Embryonic facial prominence (tissue), 1 donor: ENCODE measurements at regions not wholly inside any gene's neighbourhood (a gene's known extent, or its start where the extent isn't known, plus 50 kb on each side); places are given as distances from the start of the nearest gene placed in this dataset.

ENCODE experiments used
- DNase-seq: peaks from one replicate; pipeline ENCODE4 v3.0.0-alpha.2; 2016; ENCODE audit errors: extremely low spot score

DNA sequence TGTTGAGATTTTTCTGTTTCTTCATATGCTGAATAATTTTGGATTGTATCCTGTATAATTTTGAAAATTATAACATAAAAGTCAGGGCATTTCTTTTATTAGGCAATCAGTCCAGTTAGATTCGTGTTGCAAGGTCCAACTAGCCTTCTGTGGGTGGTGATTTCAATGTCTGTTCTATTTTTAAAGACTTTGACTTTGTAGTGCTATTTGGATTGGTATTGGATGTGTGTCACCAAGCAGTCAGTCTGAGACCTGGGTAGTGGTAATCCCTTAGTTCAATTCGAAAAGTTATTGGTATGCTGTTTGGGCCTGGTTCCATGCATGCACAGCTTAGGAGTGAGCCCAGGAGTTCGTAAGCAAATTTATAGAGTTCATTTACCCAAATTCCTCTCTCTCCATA is 82.2 kb downstream of the EPDR1 start:
- DNase-seq: no peak

DNA sequence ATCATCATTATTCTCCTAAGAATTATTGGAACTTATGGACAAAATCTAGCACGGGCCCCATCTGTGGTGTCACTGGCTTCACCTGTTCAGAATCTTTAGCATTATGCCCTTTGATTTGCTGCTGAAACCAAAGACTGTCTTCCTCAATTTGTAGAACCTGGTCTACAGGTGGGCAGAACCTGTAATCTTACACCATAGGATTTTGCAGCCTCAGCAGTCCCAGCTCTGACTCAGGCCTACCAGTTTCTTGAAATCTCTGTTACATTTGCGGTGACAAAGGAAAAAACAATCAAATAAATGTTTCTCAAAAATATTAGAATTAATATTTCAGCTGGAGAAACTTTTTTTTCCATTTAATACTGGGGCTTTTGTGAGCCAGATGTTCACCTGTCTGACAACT is 86.1 kb downstream of the EPDR1 start:
- no peak for DNase-seq

DNA sequence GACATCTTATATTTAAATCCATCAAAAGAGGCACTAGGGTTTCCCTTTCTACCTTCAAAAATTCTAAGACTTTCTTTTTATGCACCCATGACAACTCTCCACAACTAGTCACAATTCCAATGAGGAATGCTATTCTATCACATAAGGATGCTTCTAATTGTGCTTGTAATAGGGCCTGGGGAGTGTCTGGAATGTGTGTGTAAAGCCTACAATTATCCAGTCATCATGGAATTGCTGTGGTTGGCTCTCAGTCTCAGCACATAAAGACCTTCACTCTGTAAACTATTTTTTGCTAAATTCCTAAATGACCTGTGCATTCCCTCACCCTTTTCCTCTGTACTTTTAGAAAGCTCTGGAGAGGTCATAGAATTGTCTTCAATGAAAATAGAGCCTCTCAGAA is 86.7 kb downstream of the EPDR1 start:
- no peak for DNase-seq

DNA sequence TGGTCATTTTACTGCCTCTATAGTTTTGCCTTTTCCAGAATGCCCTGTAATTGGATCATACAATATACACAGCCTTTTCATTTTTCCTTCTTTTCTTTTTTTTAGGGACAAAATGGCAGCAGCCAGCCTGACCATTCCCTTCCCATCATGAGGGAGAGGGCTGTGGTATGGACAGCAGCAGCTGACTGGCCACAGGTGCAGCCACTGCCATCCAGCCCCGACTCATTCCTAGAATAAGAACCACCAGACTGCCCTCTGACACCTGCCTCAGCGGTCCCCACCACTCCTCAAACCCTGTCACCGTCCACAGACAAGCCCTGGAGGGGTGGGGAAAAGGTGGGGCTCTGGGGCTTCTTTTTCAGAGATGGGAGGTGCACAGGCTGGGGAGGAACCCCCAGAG is 92.8 kb downstream of the EPDR1 start:
- DNase-seq: no peak

DNA sequence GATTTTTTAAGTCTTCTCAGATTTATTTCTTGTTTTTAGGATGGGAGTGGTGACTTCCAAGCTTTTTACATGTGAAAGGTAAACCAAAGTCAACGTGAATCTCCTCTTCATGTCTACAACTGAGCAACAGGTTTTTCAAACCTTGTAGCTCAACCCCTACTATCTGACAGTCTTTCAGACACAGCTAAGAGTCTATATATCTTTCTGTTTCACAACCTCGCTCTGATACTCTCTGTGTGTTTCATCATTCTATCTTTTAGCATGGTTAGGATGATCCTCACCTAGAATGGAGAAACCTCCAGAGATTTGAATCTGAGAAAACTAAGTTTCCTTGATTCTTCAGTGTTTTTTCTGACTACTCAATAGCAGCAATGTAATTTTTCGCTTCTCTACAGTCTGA is 96.1 kb downstream of the EPDR1 start:
- no peak for DNase-seq

DNA sequence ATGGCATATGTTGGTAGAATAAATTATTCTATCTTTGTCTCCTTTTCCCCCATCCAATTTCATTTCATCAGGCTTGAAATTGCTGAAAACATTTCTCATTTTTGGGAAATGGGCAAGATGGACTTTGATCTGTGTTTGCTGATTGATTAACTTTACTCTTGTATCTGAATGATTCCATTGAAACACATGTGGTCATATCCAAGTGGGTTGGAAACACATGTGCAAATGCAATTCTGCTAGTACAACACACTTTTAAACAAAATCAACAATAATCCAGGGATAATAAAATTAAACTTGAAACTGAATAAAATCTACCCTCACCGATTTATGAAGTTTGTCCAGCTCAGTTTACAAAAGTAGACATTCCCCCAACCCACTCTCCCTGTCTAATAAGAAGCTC is 96.9 kb downstream of the EPDR1 start:
- no peak for DNase-seq

DNA sequence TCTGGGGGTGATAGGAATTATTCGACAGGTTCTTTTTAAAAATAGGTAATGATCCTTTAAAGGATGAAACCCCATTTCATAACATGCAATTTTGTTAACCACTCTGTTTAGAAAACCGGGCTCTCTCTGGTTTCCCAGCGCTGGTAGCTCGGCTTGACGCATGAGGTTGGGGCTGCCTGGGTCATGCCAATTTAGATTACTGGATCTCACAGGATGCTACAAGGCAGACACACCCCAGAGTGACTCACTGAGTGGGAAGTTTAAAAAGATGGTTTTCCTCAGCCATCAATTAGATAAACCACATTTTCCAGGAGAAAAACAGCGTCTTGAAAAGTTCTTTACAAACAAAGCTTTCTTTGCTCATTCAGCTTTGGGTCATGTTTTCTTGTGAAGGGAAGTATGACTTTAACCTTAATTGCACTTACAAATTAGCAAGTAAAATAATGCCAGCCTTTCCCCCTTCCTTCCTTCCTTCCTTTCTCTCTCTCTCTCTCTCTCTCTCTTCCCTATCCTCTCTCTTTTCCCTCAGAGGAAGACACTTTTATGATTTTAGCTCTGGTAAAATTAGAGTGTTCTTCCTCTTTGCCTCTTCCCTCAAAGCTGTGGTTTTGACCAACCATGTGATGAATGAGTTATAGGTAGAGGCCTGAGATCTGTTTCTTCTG is 99.8 kb downstream of the EPDR1 start:
- DNase-seq: no peak

DNA sequence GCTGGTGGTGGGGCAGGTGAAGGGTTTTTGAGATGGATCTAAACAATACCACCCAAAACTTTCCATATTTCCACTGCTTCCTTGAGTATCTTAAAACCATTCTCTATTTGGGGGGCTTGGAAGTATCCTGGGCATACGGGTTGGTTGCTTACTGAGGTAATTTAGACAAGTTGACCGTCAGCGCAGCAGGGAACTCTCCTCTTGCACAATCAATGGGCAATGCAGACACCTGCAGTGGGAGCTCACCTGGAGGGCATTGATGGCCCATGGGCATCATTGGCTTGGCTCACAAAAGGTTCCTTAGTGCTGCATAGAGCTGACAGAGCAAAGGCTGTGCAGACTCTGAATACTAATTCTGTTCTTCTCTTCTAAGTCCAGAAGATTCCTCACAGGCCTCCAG is 101.5 kb downstream of the EPDR1 start:
- no peak for DNase-seq

DNA sequence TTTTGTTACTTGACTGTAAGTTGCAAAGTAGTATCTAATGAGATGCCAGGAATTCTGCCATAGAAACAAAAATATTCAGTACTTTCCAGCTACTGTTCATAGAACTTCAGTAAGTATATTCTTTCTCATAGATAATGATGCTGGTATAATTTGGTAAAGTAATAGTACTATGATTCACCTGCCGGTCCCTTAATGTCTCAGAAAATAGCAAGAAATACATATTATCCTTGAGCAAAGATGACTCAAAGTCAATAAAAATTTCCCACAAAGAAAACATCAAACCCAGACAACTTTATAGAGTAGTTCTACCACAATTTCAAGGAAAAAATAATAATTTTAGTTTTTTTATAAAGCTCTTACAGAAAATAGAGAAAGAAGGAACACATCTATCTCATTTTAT is 105.4 kb downstream of the EPDR1 start:
- DNase-seq: no peak

DNA sequence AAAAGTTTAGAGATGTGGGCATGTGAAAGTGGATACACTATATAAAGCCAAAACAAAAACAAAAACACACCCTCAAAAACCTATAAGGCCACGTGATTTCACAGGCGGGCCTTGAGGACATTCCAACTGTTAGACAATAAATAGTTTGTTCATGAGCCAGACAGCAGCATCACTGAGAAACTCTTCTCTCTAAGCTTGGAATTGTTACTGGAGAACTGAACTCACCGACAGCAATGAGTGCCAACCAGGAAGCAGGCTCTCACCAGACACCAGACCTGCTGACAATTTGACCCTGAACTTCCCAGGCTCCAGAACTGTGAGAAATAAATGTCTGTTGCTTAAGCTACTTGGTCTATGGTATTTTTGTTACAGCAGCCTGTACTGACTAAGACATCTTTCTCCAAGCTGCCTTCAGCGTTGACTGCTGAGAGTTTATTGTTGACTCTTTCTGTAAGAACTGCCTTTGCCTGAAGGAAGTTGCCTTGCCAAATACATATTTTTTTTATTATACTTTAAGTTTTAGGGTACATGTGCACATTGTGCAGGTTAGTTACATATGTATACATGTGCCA is 107.5 kb downstream of the EPDR1 start:
- no peak for DNase-seq

DNA sequence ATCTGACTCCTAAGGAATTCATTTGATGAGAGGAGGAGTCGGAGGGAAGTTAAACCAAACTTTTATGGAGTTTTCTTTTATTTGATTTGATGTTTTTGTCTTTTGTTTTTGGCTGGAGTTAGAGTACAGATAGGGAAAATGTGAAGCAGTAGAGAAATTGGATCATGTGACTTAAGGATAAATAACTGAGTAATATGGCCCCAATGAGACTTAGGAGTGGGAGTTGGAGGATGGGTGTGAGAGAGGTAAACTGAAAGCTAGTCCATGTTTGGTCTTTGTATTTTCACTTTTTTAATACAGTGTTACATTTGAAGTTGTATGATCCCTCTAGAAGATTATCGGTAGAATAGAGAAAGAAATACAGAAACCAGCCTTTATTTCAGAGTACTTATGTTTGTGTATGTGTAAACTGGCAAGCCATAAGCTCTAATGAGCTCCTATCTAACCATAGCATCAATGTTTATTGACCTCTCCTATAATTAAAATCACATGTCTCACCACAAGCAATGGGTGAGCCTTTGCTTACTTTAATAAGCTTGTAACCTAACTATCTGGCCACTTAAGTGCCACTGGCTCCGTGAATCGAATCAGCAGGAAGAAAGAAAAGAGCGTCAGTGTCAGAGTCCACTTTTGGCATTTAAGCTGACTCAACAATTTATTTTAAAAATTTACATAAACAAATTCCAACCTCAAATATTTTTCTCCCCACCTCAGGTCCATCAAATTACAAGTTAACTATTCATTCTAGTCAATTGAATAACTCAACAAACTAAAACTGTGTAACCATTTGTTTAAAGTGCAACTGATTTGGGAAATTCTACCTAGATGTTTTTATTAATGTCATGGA is 113.8 kb downstream of the EPDR1 start:
- DNase-seq: no peak

DNA sequence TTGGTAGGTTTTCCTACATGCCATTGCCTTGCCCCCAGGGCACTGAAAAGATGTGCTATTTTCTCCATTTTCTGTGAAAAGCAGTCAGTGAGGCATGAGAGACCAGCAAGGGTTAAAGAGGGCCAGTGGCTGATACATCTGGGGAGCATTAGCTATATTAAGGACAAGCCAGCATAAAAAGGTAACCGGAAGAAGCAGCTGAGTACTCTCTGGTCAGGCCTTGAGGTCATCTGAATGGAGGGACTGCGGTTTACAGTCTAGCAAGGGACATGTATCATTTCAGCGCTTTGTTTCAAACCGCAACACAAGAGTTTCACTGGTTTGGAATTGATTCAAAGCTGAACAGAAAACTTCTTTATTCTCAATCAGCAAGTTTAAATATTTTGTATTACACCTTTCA is 120.4 kb downstream of the EPDR1 start:
- DNase-seq: no peak

DNA sequence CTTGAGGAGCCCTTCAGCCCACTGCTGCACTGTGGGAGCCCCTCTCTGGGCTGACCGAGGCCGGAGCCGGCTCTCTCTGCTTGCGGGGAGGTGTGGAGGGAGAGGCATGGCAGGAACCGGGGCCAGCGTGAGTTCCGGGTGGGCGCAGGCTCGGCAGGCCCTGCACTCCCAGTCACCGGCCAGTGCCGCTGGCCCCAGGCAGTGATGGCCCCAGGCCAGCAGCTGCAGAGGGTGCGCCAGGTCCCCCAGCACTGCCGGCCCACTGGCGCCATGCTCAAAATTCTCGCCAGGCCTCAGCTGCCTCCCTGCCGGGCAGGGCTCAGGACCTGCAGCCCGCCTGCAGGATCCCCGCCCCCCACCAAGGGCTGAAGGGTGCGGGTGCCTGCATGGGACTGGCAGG is 128.4 kb upstream of the STARD3NL start:
- DNase-seq: no peak

DNA sequence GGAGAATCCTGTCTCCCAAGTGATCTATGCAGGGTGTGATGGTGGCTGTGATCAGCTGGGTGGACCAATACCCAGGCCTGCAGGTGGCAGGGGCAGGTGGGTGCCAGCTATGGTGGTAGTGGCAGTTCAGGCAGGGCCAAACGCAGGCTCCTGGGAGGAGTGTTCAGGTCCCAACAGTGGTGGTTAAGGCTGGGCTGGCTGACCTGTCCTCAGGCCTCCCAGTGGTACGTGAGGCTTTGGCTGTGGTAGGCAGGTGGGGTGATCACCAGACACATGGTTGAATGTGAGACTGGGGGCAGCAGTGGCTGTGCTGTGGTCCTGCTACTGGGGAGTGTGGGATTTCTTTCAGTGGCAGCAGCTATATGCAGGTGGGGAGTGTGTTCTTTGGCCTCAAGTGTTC is 126.7 kb upstream of the STARD3NL start:
- DNase-seq: no peak

DNA sequence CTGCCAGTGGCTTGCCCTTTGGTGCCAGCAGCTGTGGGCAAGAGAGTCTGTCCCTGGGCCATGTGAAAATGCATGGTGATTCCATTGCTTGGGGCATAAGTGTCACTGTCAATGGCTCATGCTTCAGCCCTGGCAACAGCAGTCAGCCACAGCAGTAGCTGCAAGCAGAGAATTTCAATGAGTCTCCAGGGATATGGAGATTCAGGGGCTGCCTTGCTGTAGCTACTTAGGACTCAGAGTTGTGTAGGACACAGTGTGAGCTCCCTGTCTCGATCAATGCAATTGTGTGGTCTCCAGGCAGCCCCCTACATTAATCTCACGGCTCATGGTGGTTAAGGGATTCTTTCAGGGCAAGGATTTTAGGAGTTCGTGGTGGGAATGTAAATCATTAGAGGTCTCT is 126.3 kb upstream of the STARD3NL start:
- DNase-seq: no peak

DNA sequence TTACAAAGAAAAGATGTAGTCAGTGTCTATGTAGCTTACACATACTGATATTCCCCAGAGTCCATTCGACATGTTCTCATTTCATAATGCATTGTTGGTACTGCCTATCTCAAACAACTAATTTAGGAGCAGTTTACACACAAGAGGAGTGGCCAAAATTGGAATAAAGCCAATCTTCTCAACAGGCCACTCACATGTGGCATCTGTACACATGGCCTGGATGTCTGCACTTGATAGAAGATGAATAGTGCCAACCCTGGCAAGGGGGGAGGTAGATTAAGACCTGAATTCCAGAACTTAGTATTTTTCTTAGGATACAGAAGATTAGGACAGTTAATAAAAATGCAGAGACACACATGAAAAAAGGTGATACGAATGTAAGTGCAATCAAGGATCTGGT is 125.3 kb upstream of the STARD3NL start:
- DNase-seq: no peak

DNA sequence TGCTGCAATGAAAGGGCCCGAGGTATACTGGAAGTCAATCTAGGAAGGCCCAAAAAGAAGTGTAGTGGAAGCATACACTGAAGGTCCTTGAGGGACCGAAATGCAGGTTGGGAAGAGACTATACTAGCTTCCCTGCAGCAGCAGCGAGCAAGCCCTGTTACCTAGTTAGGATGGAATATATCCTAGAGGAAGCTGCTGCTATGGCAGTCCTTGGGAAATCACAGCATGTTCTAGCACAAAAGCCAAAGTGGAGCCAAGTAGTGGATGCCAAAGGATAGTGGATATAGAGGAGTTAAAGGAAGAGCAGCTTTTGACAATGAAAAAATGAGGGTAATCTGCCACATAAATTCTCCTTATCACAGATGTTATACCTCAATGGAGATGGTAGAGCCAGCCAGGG is 123.8 kb upstream of the STARD3NL start:
- DNase-seq: no peak

DNA sequence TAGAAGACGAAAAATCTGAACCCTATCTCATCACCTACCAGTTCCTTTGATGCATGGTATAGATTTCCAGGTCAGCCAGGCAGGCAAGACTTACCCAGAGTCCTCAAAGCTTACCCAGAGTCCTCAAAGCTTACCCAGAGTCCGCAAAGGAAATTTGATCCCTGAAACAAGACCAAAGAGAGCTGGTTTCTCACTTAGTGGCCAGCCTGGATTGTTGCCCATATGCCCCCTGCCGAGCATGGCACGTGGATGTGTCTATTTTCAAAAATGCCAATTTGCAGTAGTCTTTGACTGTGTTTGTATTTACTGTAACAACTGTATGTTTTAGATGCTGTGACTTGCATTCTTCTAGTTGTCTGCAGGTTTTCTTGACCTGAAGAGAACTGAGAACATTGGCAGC is 120.2 kb upstream of the STARD3NL start:
- no peak for DNase-seq

DNA sequence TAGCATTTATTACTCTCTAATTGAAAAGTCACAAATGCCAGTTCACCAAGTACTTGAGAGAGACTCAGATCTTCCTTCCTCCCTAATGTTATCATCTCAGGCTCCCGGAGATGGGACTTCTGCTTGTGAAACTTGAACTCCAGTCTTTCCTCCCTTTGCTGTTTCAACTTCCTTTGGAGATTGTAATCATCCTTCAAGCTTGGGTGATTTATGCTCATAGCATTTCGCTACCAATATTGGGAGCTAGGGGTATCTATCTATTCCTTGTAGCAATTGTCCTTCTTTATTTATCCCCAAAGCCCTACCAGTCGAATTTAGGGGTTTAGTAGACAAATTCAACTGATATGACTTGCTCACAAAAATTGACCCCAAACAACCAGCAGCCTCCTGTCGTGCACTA is 117.9 kb upstream of the STARD3NL start:
- no peak for DNase-seq

DNA sequence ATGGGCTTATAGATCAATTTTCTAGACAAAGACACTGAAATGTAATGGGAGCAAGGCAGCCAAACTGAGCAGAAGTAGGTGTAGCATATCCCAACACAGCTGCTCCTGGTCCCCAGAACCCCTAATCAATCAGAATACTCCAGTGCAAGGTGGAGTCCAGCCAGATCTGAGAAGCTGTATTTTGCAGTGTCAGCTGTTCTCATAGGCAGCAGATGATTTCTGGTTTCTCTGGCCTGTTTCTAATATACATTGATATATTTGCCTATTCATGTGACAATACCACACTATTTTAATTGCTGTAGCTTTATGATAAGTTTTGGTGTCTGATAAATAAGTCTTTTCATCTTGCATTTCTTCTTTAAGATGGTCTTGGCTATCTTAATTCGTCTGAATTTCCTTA is 117.4 kb upstream of the STARD3NL start:
- DNase-seq: no peak

DNA sequence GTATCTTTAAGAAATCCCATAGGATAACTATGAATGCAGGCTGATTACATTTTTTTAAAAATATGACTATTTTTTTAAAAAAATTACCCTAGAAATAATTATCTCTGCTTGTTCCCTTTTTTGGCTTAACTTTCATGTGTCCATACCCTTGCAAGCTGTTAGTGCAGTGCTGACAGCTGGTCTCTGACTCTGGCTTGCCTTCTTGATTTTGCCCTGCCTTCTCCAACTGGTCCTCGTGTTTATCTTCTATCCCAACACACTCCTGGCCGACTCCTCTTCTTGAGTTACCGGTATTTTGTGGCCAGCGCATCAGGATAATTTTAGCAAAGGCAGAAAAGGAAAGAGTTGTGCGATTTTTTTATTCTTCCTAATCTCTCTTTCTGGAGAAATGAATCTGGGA is 111.7 kb upstream of the STARD3NL start:
- no peak for DNase-seq

DNA sequence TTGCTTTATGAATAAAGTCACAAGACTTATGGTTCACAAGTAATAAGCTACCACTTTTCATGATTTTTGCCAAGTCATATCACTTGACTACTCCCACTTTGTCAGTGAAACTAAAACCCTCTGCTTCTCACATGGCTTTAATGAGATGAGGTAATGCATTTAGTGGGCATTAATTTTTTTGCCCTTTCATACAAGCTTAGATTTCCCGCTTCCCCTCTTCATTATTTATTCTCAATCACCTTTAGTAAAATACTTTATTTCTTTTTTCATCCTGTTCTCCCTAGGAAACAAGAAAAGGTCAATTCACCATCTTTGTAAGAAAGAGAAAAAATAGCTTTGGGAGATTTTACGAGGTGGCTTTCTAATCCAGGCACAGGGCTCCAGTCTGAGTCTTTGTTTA is 109.6 kb upstream of the STARD3NL start:
- DNase-seq: no peak

DNA sequence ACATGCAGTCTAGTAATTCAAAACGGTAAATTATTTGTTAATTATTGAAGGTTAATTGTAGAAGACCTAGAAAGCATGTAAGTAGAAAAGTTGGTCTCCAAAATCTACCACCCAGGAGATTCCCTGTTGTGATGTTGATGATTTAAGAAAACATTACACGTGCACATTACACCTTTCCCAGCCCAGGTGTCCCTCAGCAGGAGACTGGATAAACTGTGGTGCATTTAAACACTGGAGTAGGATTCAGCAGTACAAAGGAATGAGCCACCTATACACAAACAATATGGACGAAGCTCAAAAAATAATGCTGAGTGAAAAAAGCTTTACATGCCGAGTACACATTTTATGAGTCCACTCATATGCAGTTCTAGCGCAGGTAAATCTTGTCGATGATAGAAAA is 109.0 kb upstream of the STARD3NL start:
- DNase-seq: no peak
